HG02938 (cell line): ENCODE measurements at regions not wholly inside any gene's neighbourhood (a gene's known extent, or its start where the extent isn't known, plus 50 kb on each side); places are given as distances from the start of the nearest gene placed in this dataset.

ENCODE experiments used
- ATAC-seq: cut with Tn5 transposase; IDR thresholded peaks from one replicate; pipeline ENCODE4 v1.9.1; 2021; ENCODE audit warnings: mild to moderate bottlenecking, moderate library complexity; ENCODE audit not compliant: unreplicated experiment

DNA sequence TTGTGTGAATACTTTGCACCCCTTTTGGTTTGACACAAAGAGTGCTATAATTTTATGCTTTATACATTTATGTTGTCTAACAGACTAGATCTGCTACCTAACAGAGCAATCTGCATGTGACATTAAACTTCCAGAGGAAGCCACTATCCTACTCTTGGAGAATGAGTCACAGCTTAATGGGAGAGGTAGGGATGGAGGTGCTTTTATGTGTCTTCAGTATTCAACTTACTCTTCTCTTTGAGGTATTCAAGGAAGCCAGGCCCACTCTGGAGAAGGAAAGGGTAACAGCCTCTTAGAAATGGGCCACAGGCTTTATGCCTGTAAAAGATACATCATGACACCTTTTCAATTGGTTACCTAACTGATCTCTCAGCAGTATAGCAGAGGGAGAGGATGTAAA, 85.8 kb upstream of the NEUROD1 start:
- no peak for ATAC-seq

GRCh38 chr2:181770150-181770549, 89.8 kb upstream of the NEUROD1 start:
- no peak for ATAC-seq

DNA sequence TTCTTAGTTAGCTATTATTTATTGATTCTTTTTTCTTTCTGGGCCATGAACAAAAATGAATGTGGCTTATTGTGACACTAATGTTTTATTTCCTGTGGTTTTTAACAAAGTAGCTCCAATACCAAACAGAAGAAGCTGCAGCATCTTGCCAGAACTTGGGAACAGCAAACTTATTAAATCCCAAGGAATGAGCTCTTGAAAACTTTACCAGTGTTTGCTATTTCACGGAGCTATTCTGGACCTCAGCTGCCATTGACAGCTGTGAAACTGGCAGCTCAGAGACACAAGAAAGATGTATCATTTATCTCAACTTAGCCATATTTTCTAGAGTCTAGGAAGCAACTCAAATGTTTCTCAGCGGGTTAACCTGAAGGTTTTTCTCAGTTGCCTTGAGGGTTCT, 91.0 kb upstream of the NEUROD1 start:
- no peak for ATAC-seq

DNA sequence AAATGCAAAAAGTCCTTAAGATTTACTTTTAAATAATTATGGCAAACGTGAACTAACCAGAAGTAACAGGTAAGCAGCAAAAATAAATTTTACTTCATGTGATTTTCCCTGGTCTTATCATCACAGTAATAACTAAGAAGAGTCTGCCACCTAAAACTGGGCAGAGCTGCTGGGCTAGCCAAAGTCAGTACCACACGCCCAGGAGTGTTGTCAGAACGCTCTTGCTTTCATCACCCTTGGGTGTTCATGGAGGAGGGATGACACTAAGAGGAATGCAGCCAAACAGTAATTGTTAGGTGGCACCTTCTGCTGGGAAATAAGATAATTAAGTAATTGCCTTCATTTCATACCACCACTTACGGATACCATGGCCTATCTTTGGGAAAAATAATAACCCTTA, 92.0 kb upstream of the NEUROD1 start:
- ATAC-seq: no peak

DNA sequence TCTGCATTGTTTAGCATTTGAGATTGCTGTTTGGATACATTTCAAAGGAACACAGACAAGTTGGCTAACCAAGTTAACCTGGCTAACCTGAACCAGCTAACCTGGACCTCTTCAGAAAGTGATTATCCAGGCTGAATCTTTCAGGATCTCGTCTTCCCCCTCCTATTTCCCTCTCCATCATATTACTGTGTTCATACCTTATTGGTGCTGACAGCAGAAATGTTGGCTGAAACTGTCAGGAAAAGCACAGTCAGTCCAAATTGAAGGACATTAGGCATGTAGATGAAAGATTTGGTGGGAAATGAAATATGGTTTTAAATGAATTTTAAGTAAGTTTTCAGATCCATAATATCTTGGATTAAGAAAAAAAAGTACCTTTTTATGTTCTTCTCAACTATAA, 92.5 kb upstream of the NEUROD1 start:
- ATAC-seq: no peak

- ATAC-seq: peak; percentile 61
These were observed 94.4 kb upstream of the NEUROD1 start for GRCh38 chr2:181774685-181775084.

GRCh38 chr2:181776336-181776735, 96.0 kb upstream of the NEUROD1 start:
- no peak for ATAC-seq

GRCh38 chr2:181777734-181778133, 97.4 kb upstream of the NEUROD1 start:
- no peak for ATAC-seq

DNA sequence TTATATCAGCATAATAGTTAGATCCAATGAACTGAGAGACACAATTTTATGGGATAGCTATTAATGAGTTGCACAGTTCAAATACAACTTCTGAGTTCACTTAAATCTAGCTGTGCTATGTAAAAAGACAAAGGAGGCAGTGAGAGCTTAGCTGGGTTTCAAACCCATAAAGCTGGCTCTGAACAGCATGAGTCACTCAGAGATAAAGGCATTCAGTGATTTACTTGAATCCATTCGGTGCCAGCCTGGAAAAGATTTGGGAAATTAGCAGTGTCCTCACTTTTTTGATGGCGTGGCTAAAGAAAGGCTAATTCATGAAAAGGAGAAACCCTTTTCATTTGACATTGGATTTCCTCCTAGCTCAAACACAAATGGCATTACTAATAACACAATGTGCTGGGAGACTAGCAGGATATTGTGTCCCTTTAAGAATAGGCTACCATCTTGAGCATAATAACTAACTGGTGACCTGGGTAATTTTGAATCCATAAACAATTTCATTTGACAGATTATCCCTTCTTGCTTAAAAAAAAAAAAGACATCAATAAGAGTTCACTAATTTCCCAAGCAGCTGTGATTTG, 98.4 kb upstream of the NEUROD1 start:
- no peak for ATAC-seq

- peak; percentile 40 for ATAC-seq
These were observed 99.1 kb upstream of the NEUROD1 start for GRCh38 chr2:181779288-181780021.

DNA sequence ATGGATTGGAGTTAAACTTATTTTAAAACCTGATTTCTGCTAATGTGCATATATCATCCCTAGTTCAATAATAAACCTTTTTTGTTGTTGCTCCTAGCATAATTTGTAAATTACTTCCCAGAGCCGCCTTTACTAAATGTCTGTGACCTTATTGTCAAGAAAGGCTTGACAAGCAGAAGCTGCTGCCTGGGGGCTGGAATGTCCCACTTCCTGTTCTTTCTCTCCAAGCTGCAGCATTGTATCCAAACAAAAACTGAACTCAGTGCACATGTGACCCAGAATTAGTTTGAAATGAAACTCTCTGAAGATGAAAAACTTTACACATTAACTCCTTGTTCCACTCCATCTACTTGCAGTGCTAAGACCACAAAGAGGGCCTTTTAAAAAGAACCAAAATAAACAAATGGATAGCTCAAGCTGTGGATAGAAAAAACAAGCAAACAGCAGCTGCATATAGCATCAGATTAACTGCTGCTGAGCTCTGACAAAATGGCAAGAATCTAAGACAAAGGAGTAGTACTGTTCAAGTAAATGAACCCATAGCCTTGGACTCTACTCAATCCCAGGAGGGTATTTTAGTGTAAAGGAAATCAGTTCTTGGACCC, 99.8 kb upstream of the NEUROD1 start:
- peak; percentile 82 for ATAC-seq

DNA sequence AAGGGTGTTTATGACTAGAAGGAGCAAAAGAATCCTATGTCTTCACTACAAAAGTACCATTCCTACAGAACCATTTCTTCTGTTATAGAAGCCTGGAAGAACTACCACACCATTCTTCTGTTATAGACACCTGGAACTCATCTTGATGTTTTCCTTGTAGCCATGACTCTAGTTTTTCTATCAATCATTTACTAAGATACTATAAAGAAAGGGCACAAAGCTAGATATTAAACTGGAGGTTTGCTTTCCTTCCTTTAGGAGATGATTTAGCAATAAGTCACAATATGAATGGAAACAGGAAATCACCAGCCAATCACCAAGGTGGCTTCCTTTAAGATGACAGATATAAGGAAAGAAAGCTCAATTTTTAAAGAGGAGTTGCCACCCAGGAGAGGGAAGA, 100.3 kb upstream of the NEUROD1 start:
- ATAC-seq: peak; percentile 28

DNA sequence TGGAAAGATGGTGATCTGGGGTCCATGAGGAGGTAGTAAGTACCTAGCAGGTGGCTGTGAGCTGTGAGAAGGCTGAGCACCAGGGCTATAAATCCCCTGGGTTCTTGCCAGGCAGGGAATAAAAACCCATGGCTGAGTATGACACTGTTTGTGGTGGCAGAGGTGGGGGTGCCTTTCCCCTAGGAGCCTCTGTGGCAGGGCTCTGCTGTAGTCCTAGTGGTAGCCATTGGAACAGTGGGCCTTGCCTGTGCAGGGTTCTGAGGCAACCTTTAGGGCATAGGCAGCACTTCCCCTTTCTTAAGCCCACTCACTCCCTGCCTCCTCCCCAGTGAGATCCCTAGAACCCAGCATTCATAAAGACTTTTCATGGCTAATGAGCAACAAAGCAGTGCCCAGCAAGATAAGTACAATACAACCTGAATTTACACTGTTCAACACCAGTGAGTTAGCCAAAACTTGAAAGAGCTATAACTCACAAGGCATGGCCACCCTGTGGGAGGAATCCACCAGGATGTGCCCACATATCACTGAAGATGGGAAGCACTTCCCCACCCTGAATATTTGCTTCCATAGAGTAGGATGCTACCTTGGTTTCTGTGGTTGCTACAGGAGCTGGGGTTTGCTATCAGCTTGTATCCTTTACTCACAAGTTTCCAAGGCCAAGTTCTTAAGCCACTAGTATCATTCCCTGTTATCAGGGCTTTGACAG, 100.9 kb upstream of the NEUROD1 start:
- peak; percentile 40 for ATAC-seq

- no peak for ATAC-seq
These were observed 102.3 kb upstream of the NEUROD1 start for GRCh38 chr2:181782660-181783059.

GRCh38 chr2:181784556-181784955, 104.2 kb upstream of the NEUROD1 start:
- no peak for ATAC-seq

GRCh38 chr2:181785691-181786344, 105.5 kb upstream of the NEUROD1 start:
- no peak for ATAC-seq

- no peak for ATAC-seq
These were observed 104.9 kb upstream of the ITPRID2 start for GRCh38 chr2:181786371-181787228.

DNA sequence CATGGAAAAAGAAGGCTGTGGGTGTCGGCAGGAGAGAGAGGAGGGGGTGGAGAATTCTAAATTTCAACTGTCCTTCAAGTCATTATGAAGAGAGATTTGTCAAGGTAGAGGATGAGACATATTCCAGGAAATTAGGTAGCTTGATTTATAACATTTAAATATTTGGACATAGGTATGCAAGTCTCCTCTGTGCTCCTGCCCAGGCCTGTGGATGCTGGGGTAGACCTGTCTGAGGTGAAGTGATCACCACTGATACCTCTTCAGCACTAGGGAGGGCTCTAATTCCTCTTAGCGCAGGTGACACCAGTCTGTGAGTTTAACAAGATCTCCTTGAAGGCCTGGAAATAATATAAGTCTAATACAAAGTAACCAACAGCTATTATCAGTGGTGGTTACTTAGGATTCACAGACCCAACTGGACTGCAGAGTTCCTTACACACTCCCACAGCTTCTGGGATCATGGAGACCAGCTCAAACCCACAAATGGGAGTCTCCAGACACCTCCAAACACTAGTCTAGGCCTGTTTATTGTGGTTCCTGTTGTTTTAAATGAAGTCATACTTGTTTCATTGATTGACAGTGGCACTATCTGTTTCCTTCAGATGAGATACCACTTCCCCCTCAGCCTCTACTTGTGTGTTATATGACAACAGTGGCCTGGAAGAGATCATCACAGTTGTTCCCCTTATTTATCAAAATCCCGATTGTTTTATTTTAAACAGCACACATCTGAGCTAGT, 104.1 kb upstream of the ITPRID2 start:
- no peak for ATAC-seq

DNA sequence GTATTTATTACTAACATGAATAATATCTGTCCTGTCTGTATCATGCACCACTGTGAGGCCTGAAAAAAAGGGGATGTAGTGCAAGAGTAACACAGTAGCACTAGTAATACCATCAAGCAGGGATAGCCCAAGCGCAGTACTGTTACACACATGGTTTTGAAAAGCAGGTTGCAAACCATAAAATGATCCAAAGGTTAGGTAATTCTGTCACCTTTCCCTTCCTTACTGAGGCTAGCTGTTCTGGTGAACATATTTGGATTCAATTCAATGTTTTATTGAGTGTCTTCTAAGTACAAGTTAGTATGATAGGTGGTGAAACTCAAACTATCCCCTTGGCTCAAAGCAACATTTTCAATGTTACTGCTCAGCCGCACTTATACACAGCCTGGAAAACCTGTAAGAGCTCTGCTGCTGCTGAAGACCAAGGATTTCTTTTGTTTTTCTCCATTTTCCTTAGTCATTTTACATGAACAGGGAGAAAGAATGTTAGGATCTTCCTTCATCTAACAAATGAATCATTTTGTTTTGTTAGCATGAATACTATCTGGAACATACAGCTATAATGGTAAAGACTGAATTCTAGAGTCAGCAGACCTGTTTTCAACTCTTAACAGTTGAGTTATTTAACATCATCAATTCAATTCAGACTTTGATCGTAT, 102.5 kb upstream of the ITPRID2 start:
- ATAC-seq: no peak
